Osteocyte (in vitro differentiated cells): ENCODE measurements at regions not wholly inside any gene's neighbourhood (a gene's known extent, or its start where the extent isn't known, plus 50 kb on each side); places are given as distances from the start of the nearest gene placed in this dataset.

ENCODE experiments used
- DNase-seq: peaks from one replicate; pipeline ENCODE4 v3.0.0; 2021; ENCODE audit warnings: mixed read lengths; ENCODE audit not compliant: unreplicated experiment; ENCODE audit errors: extremely low spot score
- H3K27ac Mint-ChIP-seq: one replicate; pipeline ENCODE4 v1.8.0; 2021; ENCODE audit warnings: mild to moderate bottlenecking, mixed read lengths; ENCODE audit not compliant: unreplicated experiment
- H3K27me3 Mint-ChIP-seq: one replicate; pipeline ENCODE4 v1.8.0; 2021; ENCODE audit warnings: mixed read lengths; ENCODE audit not compliant: unreplicated experiment
- H3K36me3 Mint-ChIP-seq: one replicate; pipeline ENCODE4 v1.8.0; 2021; ENCODE audit warnings: mixed read lengths; ENCODE audit not compliant: unreplicated experiment
- H3K4me1 Mint-ChIP-seq: one replicate; pipeline ENCODE4 v1.8.0; 2021; ENCODE audit warnings: mixed read lengths; ENCODE audit not compliant: unreplicated experiment
- H3K4me3 Mint-ChIP-seq: one replicate; pipeline ENCODE4 v1.8.0; 2021; ENCODE audit warnings: mild to moderate bottlenecking, moderate library complexity, mixed read lengths; ENCODE audit not compliant: unreplicated experiment
- H3K9me3 Mint-ChIP-seq: one replicate; pipeline ENCODE4 v1.8.0; 2021; ENCODE audit warnings: mixed read lengths; ENCODE audit not compliant: unreplicated experiment
- CTCF ChIP-seq: fragments of 200-600 bp; sonication (generic); IDR thresholded peaks from 2 replicates; pipeline ENCODE4 v1.5.0; 2021; ENCODE audit warnings: antibody characterized with exemption, mild to moderate bottlenecking, moderate library complexity

- Mint-ChIP-seq H3K36me3 (no peaks in the 10 kb centered on the region), H3K9me3 (no peaks in the 10 kb centered on the region), H3K27me3 (peaks cover 49% of the 10 kb centered on the region), H3K4me1 (no peaks in the 10 kb centered on the region), H3K4me3 (no peak overlapping the region), H3K27ac (no peak overlapping the region)
- no peak for DNase-seq
- no peak for TF ChIP-seq CTCF
These were observed 80.4 kb upstream of the PDK4 start for GRCh38 chr7:95676691-95677090.

DNA sequence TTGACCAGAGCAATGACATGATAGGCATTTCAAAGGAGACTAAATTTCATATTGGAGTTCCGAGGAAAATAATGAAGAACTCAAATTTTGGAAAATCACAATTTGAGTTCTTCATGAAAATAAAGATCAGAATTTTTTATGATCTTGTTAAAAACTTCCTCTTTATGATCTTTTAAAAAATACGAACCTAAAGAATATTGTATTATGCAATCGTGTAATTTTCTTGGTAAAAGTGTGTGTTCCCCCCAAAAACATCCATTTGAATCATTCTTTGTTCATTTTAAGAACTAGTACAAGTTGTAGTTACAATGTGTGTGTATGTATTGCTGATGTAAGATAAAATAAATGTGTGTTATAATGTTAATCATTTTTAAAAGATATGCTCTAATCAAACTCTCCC lies 79.3 kb upstream of the PDK4 start:
- no peak for DNase-seq
- no peaks in the 10 kb centered on the region for H3K9me3 Mint-ChIP-seq
- peaks cover 43% of the 10 kb centered on the region for H3K27me3 Mint-ChIP-seq
- TF ChIP-seq CTCF = no peak
- no peaks in the 10 kb centered on the region for H3K4me1 Mint-ChIP-seq
- H3K4me3 Mint-ChIP-seq = no peak overlapping the region
- no peak overlapping the region for H3K27ac Mint-ChIP-seq
- no peaks in the 10 kb centered on the region for H3K36me3 Mint-ChIP-seq

DNA sequence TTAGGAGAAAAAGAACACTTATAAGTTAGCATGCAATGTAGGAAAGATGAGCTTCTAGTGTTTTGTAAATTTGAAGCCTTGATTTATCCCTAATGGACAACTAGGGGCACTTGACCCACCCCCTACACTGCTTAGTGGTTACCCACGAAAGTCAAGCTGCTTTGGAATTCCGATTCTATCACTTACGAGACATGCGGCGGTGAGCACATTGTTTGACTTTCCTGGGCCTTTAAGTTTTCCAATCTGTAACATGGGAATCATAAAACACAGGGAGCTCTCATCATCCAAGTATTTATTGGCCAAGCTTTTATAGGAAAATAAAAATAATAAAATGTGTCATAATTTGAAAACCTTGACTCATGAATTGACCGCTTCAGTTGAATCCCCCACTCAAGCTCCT lies 78.7 kb upstream of the PDK4 start:
- Mint-ChIP-seq H3K4me3 (no peak overlapping the region), H3K36me3 (no peaks in the 10 kb centered on the region), H3K4me1 (no peaks in the 10 kb centered on the region), H3K27ac (no peak overlapping the region), H3K9me3 (no peaks in the 10 kb centered on the region), H3K27me3 (peaks cover 43% of the 10 kb centered on the region)
- DNase-seq = no peak
- no peak for TF ChIP-seq CTCF

GRCh38 chr7:95674101-95674500 lies 77.8 kb upstream of the PDK4 start:
- no peaks in the 10 kb centered on the region for H3K4me1 Mint-ChIP-seq
- H3K36me3 Mint-ChIP-seq = no peaks in the 10 kb centered on the region
- no peak overlapping the region for H3K4me3 Mint-ChIP-seq
- peaks cover 38% of the 10 kb centered on the region for H3K27me3 Mint-ChIP-seq
- no peak for DNase-seq
- H3K9me3 Mint-ChIP-seq = no peaks in the 10 kb centered on the region
- no peak for TF ChIP-seq CTCF
- H3K27ac Mint-ChIP-seq = no peak overlapping the region

DNA sequence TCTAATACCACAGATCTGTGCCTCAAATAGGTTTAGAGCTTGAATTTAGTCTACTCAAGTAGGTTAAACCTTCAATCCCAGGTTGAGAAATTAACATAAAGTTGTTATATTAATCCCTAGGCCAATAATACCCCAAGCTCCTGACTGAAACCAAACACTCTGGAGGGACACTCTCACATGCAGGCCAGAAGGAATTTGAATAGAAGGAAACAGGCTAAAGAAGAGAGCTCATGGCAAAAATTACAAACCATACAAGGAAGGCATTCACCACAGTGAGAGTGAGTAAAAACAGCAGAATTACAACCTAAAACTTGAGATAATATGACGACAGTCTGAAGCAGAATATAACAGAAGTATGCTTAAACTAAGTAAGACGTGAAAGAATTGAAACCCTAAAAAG lies 76.1 kb upstream of the PDK4 start:
- no peaks in the 10 kb centered on the region for H3K9me3 Mint-ChIP-seq
- DNase-seq = no peak
- TF ChIP-seq CTCF = no peak
- no peak overlapping the region for H3K4me3 Mint-ChIP-seq
- H3K27me3 Mint-ChIP-seq = peaks cover 32% of the 10 kb centered on the region
- H3K27ac Mint-ChIP-seq = no peak overlapping the region
- H3K36me3 Mint-ChIP-seq = no peaks in the 10 kb centered on the region
- no peaks in the 10 kb centered on the region for H3K4me1 Mint-ChIP-seq
